ENCODE measurements at regions not wholly inside any gene's neighbourhood (a gene's known extent, or its start where the extent isn't known, plus 50 kb on each side); places are given as distances from the start of the nearest gene placed in this dataset.
A peak's percentile ranks its signal among the peaks of the same experiment; 100 is the strongest.

DNA sequence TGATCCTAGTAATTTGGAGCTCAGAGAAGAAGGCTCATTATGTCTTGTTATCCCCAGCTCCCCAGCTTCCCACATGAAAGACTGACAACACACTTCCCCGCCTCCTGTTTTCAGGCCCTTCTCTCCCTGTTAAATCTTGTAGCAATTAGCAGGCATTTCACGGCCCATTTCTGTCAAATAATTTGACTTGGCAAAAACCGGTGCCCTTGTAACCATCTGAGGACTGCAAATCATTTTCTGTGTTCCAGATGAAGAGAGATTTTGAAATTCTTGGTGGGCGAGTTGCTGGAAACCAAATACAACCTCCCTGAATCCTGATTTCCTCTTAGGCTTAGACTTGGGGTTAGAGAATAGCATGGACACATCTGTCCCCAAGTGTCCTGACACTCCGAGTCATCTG, 109.7 kb downstream of the MSX2 start:
- DNase-seq (ENCODE audit: low spot score) = no peak

- no peak for DNase-seq (ENCODE audit: low spot score)
These were observed 108.4 kb downstream of the MSX2 start for GRCh38 chr5:174832811-174833210.

DNA sequence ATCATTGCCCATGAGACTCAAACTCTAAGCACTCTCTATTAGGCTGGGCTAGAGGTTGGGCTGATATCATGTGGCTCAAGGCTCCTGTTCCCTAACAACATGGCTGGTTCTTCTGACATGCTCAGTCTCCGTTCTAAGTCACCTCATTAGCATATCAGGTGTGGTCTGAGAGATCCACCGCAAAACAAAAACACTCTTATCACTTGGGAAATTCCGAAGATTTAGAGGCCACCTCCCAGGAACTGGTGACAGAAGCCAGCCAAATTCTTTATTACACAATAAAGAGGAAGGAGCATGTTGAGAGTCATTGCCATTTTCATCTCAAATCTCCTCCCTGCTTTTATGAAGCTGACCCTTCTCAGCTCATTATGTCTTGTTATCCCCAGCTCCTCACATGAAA, 107.6 kb downstream of the MSX2 start:
- no peak for DNase-seq (ENCODE audit: low spot score)

DNA sequence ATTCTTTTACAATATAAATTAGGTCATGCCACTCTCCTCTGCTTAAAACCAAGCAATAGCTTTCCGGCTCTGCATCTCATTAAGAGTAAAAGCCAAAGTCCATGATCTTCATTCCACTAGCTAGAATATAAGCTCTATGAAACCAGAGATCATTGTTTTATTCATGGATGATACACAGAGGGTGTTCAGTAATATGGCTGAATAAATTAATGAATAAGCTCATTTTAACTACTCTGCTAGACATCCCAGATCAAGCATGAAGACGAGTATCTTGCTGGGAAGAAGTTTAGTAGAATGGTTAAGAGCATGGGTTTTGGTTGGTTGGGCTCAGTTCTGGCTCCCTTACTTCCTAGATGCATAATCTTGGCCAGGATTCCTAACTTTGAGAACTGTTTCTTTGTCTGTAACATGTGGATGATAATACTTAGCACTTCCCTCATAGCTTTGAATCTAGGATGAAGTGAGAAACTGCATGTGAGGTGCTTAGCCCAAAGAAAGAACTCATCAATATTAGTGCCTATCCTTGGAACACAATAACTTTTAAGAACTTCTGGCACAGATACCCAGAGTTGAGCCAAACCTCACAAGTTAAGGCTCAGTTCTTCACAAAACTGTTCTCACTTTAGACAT, 106.8 kb downstream of the MSX2 start:
- DNase-seq (ENCODE audit: low spot score) = no peak

DNA sequence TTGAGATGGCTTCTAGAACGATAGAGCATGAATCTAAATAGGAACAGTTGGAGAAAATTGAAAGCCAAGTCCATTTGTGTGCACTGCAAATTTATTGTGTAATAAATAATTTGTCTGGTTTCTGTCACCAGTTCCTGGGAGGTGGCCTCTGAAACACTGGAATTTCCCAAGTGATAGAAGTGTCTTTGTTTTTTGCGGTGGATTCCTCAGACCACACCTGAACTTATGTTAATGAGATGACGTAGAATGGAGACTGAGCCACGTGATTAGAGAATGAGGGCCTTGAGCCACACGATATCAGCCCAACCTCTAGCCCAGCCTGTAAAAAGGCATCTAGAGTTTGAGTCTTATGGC, 105.1 kb downstream of the MSX2 start:
- no peak for DNase-seq (ENCODE audit: low spot score)

GRCh38 chr5:174828804-174829510, 104.6 kb downstream of the MSX2 start:
- no peak for DNase-seq (ENCODE audit: low spot score)

- no peak for DNase-seq (ENCODE audit: low spot score)
These were observed 103.2 kb downstream of the MSX2 start for GRCh38 chr5:174827558-174827957.

GRCh38 chr5:174825587-174825986, 101.2 kb downstream of the MSX2 start:
- no peak for DNase-seq (ENCODE audit: low spot score)

DNA sequence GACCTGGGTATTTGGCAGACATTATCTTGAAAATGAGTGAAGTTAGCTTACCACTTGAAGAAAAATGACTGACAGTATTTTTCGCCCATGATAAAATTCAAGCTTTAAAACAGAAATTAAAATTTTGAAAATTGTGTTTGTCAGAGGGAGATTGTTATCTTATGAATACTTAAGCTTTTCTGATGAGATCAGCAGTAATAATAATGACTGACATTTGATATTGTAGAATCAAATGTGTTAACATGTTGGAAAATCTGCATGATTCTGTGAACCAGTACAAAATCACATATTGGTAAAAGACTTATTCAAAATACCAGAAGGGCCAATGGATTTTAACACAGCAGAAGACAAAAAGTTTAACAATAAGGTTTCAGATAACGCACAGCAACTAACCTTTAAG, 94.0 kb downstream of the MSX2 start:
- no peak for DNase-seq (ENCODE audit: low spot score)

DNA sequence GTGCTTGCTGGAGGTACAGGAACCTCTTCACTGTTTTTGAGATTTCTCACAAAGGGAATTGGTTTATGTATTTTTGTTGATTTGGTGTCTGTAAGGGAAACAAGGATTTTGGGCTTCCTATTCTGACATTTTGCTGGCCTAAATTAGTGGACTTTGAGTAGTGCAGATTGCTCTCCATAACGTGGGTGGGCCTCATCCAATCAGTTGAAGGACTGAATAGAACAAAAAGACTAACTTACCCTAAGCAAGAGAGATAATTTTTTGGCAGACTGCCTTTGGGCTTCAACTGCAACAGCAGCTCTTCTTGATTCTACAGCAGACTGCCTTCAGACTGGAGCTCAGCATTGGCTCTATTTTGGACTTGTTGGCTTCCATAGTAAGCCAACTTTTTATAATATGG, 93.2 kb downstream of the MSX2 start:
- no peak for DNase-seq (ENCODE audit: low spot score)

DNA sequence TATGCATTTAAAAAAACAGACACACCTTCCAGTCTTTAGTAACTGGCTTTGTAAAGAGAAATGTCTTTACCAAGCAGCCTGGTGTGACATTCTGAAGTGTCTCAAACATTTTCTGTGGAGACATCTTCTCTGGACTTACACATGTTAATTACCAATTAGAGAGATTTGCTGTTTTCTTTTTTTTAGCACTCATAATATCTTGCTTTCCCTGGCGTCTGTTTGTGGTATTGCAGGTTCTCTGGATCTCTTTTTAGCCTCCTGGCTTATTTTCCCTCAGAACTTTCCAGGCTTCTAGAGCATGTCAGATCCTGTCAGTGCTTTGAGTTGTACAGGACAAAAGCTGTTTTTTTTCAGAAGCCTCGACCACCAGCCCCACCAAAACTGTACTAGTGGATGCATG, 92.5 kb downstream of the MSX2 start:
- no peak for DNase-seq (ENCODE audit: low spot score)

GRCh38 chr5:174811438-174811837, 87.1 kb downstream of the MSX2 start:
- no peak for DNase-seq (ENCODE audit: low spot score)

GRCh38 chr5:174810796-174811195, 86.4 kb downstream of the MSX2 start:
- DNase-seq (ENCODE audit: low spot score) = no peak

DNA sequence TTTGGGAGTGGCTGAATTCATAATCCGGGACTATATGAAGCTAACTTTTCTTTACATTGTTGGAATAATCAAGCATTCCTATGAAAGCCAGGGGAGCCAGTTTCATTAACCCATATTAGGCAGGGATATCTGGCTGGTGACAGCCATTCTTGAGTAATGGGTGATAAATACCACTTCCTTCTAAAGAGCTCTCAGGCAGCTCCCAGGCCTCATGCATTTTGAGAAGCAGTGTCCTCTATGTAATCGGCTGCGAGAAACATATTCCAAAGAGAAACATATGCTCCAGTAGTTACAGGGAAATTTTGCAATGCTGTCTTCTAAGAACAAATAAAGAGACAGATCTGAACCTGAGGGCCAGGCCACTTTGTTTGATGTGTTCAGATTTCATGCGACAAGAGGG, 83.1 kb downstream of the MSX2 start:
- no peak for DNase-seq (ENCODE audit: low spot score)

DNA sequence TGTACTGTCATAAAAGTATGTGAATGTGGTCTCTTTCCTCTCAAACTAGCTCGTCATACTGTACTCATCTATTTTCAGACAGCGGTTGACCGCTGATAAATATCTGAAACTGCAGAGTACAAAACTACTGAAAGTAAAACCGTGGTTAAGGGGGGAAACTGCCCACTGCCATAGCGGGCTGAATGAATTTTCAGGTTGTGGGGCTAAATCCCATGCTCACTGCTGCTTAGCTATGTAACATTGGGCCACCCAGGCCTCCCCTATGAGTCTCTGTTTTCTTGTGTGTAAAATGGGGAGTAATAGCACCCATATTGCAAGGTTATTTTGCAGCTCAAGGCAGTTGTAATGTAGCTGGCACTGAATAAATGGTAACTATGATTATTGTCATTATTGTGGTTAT, 82.3 kb downstream of the MSX2 start:
- DNase-seq (ENCODE audit: low spot score) = no peak

GRCh38 chr5:174801798-174802197, 77.4 kb downstream of the MSX2 start:
- no peak for DNase-seq (ENCODE audit: low spot score)

DNA sequence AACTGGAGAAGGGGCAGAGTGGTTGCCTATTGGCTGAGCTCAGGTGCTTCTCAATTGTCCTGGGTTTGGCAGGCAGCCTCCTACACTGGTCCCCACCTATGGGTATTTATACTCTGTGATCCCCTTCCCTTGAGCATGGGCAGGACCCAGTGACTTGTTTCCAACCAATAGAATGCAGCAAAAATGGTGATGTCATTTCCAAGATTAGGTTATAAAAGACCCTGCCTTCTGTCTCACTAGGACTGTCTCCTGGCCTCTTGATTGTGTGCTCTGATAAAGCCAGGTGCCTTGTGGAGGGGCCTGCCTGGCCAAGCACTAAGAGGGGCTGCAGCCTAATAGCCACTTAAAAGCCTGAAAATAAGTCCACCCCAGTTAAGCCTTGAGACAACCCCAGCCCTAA, 76.1 kb downstream of the MSX2 start:
- DNase-seq (ENCODE audit: low spot score) = no peak

DNA sequence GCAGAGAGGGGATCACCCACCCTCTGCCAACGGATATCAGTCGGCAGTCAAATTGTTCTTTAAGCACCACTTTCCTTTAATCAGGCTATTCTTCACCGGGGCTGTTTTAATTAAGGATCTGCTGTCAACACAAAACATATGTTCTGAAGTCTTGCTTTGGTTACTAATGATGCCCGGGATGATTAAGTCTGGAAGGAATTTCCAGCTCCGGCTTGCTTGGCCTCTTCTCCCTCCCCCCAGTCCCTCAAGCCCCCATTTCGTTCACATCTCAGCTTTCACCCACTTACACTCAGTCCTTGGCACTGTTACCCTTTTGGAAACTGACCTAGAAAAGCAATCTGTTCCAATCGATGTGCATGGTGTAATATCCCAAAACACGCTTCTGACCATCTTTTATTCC, 74.7 kb downstream of the MSX2 start:
- no peak for DNase-seq (ENCODE audit: low spot score)

- no peak for DNase-seq (ENCODE audit: low spot score)
These were observed 74.2 kb downstream of the MSX2 start for GRCh38 chr5:174798551-174798951.

GRCh38 chr5:174796711-174797192, 72.4 kb downstream of the MSX2 start:
- no peak for DNase-seq (ENCODE audit: low spot score)

- no peak for DNase-seq (ENCODE audit: low spot score)
These were observed 70.7 kb downstream of the MSX2 start for GRCh38 chr5:174794931-174795672.

DNA sequence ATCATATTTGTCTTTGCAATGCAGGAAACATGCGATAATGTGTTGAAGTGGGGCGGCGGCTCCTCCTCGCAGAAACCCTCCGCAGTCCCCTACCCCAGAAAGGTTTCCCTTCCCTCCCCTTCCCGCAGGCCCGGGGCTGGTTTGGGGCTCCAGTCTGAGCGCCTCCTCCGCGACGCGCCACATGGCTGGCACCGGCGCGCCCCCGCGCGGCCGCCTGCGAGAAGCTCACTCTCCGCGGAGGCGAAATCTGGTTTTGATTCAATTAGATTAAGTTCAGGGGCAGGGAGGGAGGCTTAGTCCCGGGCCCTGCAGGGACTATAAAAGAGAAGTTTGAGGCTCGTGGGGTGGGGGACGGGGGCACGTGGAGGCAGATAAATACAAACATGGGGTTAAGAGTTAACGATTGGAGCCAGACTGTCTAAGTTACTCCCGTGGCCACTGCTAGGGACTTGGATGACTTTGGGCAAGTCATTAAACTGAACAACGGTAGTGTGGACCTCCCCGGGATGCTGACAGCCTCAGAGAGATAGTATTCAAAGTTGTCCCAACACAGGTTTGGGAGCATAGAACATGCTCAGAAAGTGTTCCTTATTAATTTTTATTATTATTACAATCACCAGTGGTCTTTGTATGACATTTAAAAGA, 69.4 kb downstream of the MSX2 start:
- peak; percentile 77 for DNase-seq (ENCODE audit: low spot score)

- DNase-seq (ENCODE audit: low spot score) = no peak
These were observed 68.7 kb downstream of the MSX2 start for GRCh38 chr5:174793076-174793475.
